Activated naive CD4-positive, alpha-beta T cell treated with anti-CD3 and anti-CD28 coated beads for 36 hours (primary cell): ENCODE measurements at regions not wholly inside any gene's neighbourhood (a gene's known extent, or its start where the extent isn't known, plus 50 kb on each side); places are given as distances from the start of the nearest gene placed in this dataset.

Source experiments
- CTCF ChIA-PET: fragments of 350-600 bp; sonication (Branson Sonifier 250); formaldehyde crosslinking; loops from one replicate; lab custom pipeline; 2021; ENCODE audit warnings: antibody characterized with exemption; lab: Charles Lee
- DNase-seq: peaks from one replicate; pipeline ENCODE4 v3.0.0-alpha.2; 2020
- H3K27ac Mint-ChIP-seq: one replicate; pipeline ENCODE4 v1.8.0; 2021; ENCODE audit warnings: mild to moderate bottlenecking, mixed read lengths
- H3K27me3 Mint-ChIP-seq: one replicate; pipeline ENCODE4 v1.8.0; 2021; ENCODE audit warnings: low read depth, mixed read lengths
- H3K36me3 Mint-ChIP-seq: one replicate; pipeline ENCODE4 v1.8.0; 2021; ENCODE audit warnings: low read depth, mixed read lengths
- H3K4me1 Mint-ChIP-seq: one replicate; pipeline ENCODE4 v1.8.0; 2021; ENCODE audit warnings: low read depth, mixed read lengths
- H3K4me3 Mint-ChIP-seq: one replicate; pipeline ENCODE4 v1.8.0; 2021; ENCODE audit warnings: mild to moderate bottlenecking, moderate library complexity, mixed read lengths
- H3K9me3 Mint-ChIP-seq: one replicate; pipeline ENCODE4 v1.8.0; 2021; ENCODE audit warnings: mixed read lengths
- intact Hi-C: fragments of 100-400 bp; cut with micrococcal nuclease; formaldehyde crosslinking; loops from one replicate; pipeline ENCODE4 v1.15.1; 2023

- H3K4me3 Mint-ChIP-seq: no peak overlapping the region
- DNase-seq: no peak
- no peak overlapping the region for H3K27ac Mint-ChIP-seq
- no peaks in the 10 kb centered on the region for H3K4me1 Mint-ChIP-seq
- CTCF ChIA-PET: no interaction called here
- no peaks in the 10 kb centered on the region for H3K36me3 Mint-ChIP-seq
- peaks cover 10% of the 10 kb centered on the region for H3K9me3 Mint-ChIP-seq
- intact Hi-C loops: no loop called here
- peaks cover 44% of the 10 kb centered on the region for H3K27me3 Mint-ChIP-seq
These were observed 134.8 kb upstream of the DIO3 start for GRCh38 chr14:101426466-101426865.

GRCh38 chr14:101428409-101428808 lies 132.9 kb upstream of the DIO3 start:
- H3K36me3 Mint-ChIP-seq: no peaks in the 10 kb centered on the region
- no peak overlapping the region for H3K27ac Mint-ChIP-seq
- peaks cover 50% of the 10 kb centered on the region for H3K27me3 Mint-ChIP-seq
- CTCF ChIA-PET: interaction anchor here (1.0 kb wide), 1 partner anchor 14 kb away, joined by 3 read pairs; no protein-coding TSS in a partner anchor
- no peak overlapping the region for H3K4me3 Mint-ChIP-seq
- DNase-seq: no peak
- H3K9me3 Mint-ChIP-seq: peaks cover 10% of the 10 kb centered on the region
- H3K4me1 Mint-ChIP-seq: no peaks in the 10 kb centered on the region
- intact Hi-C loops: no loop called here

GRCh38 chr14:101435546-101435945 lies 125.7 kb upstream of the DIO3 start:
- DNase-seq: no peak
- H3K9me3 Mint-ChIP-seq: no peaks in the 10 kb centered on the region
- no peaks in the 10 kb centered on the region for H3K4me1 Mint-ChIP-seq
- intact Hi-C loops: no loop called here
- H3K27ac Mint-ChIP-seq: no peak overlapping the region
- no peak overlapping the region for H3K4me3 Mint-ChIP-seq
- peaks cover 37% of the 10 kb centered on the region for H3K27me3 Mint-ChIP-seq
- no peaks in the 10 kb centered on the region for H3K36me3 Mint-ChIP-seq
- CTCF ChIA-PET: no interaction called here

GRCh38 chr14:101439023-101439422 lies 122.3 kb upstream of the DIO3 start:
- peaks cover 47% of the 10 kb centered on the region for H3K27me3 Mint-ChIP-seq
- H3K27ac Mint-ChIP-seq: no peak overlapping the region
- CTCF ChIA-PET: no interaction called here
- no peak for DNase-seq
- H3K4me3 Mint-ChIP-seq: no peak overlapping the region
- intact Hi-C loops: no loop called here
- H3K9me3 Mint-ChIP-seq: no peaks in the 10 kb centered on the region
- no peaks in the 10 kb centered on the region for H3K36me3 Mint-ChIP-seq
- peaks cover 26% of the 10 kb centered on the region for H3K4me1 Mint-ChIP-seq

- H3K27me3 Mint-ChIP-seq: peaks cover 55% of the 10 kb centered on the region
- CTCF ChIA-PET: interaction anchor here (0.7 kb wide), 1 partner anchor 13 kb away, joined by 3 read pairs; no protein-coding TSS in a partner anchor
- intact Hi-C loops: no loop called here
- H3K9me3 Mint-ChIP-seq: no peaks in the 10 kb centered on the region
- no peak overlapping the region for H3K27ac Mint-ChIP-seq
- H3K36me3 Mint-ChIP-seq: no peaks in the 10 kb centered on the region
- no peak overlapping the region for H3K4me3 Mint-ChIP-seq
- peaks cover 31% of the 10 kb centered on the region for H3K4me1 Mint-ChIP-seq
- no peak for DNase-seq
These were observed 120.8 kb upstream of the DIO3 start for GRCh38 chr14:101440496-101440895.

- intact Hi-C loops: no loop called here
- Mint-ChIP-seq H3K4me3 (no peak overlapping the region), H3K27me3 (peaks cover 54% of the 10 kb centered on the region), H3K27ac (no peak overlapping the region), H3K36me3 (no peaks in the 10 kb centered on the region), H3K9me3 (no peaks in the 10 kb centered on the region), H3K4me1 (peaks cover 38% of the 10 kb centered on the region)
- CTCF ChIA-PET: interaction anchor here (0.9 kb wide), 1 partner anchor 14 kb away, joined by 3 read pairs; no protein-coding TSS in a partner anchor
- DNase-seq: no peak
These were observed 119.6 kb upstream of the DIO3 start for GRCh38 chr14:101441710-101442109.

- no peak overlapping the region for H3K4me3 Mint-ChIP-seq
- peaks cover 61% of the 10 kb centered on the region for H3K27me3 Mint-ChIP-seq
- H3K4me1 Mint-ChIP-seq: peaks cover 38% of the 10 kb centered on the region
- H3K36me3 Mint-ChIP-seq: no peaks in the 10 kb centered on the region
- DNase-seq: peak; percentile 68
- no peak overlapping the region for H3K27ac Mint-ChIP-seq
- H3K9me3 Mint-ChIP-seq: no peaks in the 10 kb centered on the region
- CTCF ChIA-PET: interaction anchor here (0.9 kb wide), 1 partner anchor 15 kb away, joined by 3 read pairs; no protein-coding TSS in a partner anchor
- intact Hi-C loops: no loop called here
These were observed 118.8 kb upstream of the DIO3 start for GRCh38 chr14:101442451-101442850.

GRCh38 chr14:101444116-101444515 lies 117.2 kb upstream of the DIO3 start:
- peaks cover 68% of the 10 kb centered on the region for H3K27me3 Mint-ChIP-seq

GRCh38 chr14:101445278-101445677 lies 116.0 kb upstream of the DIO3 start:
- H3K36me3 Mint-ChIP-seq: no peaks in the 10 kb centered on the region
- H3K4me1 Mint-ChIP-seq: peaks cover 38% of the 10 kb centered on the region
- intact Hi-C loops: no loop called here
- H3K4me3 Mint-ChIP-seq: no peak overlapping the region
- CTCF ChIA-PET: no interaction called here
- H3K27me3 Mint-ChIP-seq: peaks cover 70% of the 10 kb centered on the region
- H3K9me3 Mint-ChIP-seq: no peaks in the 10 kb centered on the region
- H3K27ac Mint-ChIP-seq: no peak overlapping the region
- DNase-seq: no peak

More at GRCh38 chr14:101444116-101444515, 117.2 kb upstream of the DIO3 start:
- H3K27ac Mint-ChIP-seq: no peak overlapping the region
- H3K4me1 Mint-ChIP-seq: peaks cover 38% of the 10 kb centered on the region
- DNase-seq: no peak
- intact Hi-C loops: no loop called here
- H3K36me3 Mint-ChIP-seq: no peaks in the 10 kb centered on the region
- H3K4me3 Mint-ChIP-seq: no peak overlapping the region
- no peaks in the 10 kb centered on the region for H3K9me3 Mint-ChIP-seq
- CTCF ChIA-PET: no interaction called here

- intact Hi-C loops: no loop called here
- CTCF ChIA-PET: no interaction called here
- H3K4me3 Mint-ChIP-seq: no peak overlapping the region
- DNase-seq: no peak
- no peak overlapping the region for H3K27ac Mint-ChIP-seq
- H3K4me1 Mint-ChIP-seq: peaks cover 35% of the 10 kb centered on the region
- H3K27me3 Mint-ChIP-seq: peaks cover 66% of the 10 kb centered on the region
- H3K9me3 Mint-ChIP-seq: no peaks in the 10 kb centered on the region
- no peaks in the 10 kb centered on the region for H3K36me3 Mint-ChIP-seq
These were observed 114.8 kb upstream of the DIO3 start for GRCh38 chr14:101446387-101446969.

- H3K27ac Mint-ChIP-seq: no peak overlapping the region
- CTCF ChIA-PET: no interaction called here
- no peak for DNase-seq
- no peak overlapping the region for H3K4me3 Mint-ChIP-seq
- intact Hi-C loops: no loop called here
- peaks cover 2% of the 10 kb centered on the region for H3K9me3 Mint-ChIP-seq
- no peaks in the 10 kb centered on the region for H3K36me3 Mint-ChIP-seq
- H3K27me3 Mint-ChIP-seq: peaks cover 66% of the 10 kb centered on the region
- H3K4me1 Mint-ChIP-seq: peaks cover 12% of the 10 kb centered on the region
These were observed 112.2 kb upstream of the DIO3 start for GRCh38 chr14:101449114-101449513.

GRCh38 chr14:101451166-101451565 lies 110.1 kb upstream of the DIO3 start:
- Mint-ChIP-seq H3K27me3 (peaks cover 75% of the 10 kb centered on the region), H3K4me3 (no peak overlapping the region), H3K4me1 (peaks cover 5% of the 10 kb centered on the region), H3K9me3 (peaks cover 4% of the 10 kb centered on the region), H3K36me3 (no peaks in the 10 kb centered on the region), H3K27ac (no peak overlapping the region)
- no peak for DNase-seq
- intact Hi-C loops: no loop called here
- CTCF ChIA-PET: no interaction called here

- intact Hi-C loops: no loop called here
- H3K27ac Mint-ChIP-seq: no peak overlapping the region
These were observed 108.1 kb upstream of the DIO3 start for GRCh38 chr14:101453225-101453624.

More at GRCh38 chr14:101453225-101453624, 108.1 kb upstream of the DIO3 start:
- H3K4me1 Mint-ChIP-seq: peaks cover 5% of the 10 kb centered on the region
- H3K4me3 Mint-ChIP-seq: no peak overlapping the region
- no peaks in the 10 kb centered on the region for H3K36me3 Mint-ChIP-seq
- DNase-seq: no peak
- CTCF ChIA-PET: interaction anchor here (0.7 kb wide), 1 partner anchor 13 kb away, joined by 3 read pairs; no protein-coding TSS in a partner anchor
- H3K9me3 Mint-ChIP-seq: peaks cover 4% of the 10 kb centered on the region
- peaks cover 69% of the 10 kb centered on the region for H3K27me3 Mint-ChIP-seq
